Neutrophil (primary cell): ENCODE measurements at regions not wholly inside any gene's neighbourhood (a gene's known extent, or its start where the extent isn't known, plus 50 kb on each side); places are given as distances from the start of the nearest gene placed in this dataset.

Experiments used
- H3K27ac ChIP-seq: fragments of 200-600 bp; sonication (generic); 2 replicates; pipeline ENCODE4 v1.5.1; 2016; ENCODE audit warnings: mild to moderate bottlenecking, moderate library complexity
- H3K27me3 ChIP-seq: fragments of 200-600 bp; sonication (generic); 2 replicates; pipeline ENCODE4 v1.6.0; 2016; ENCODE audit warnings: mild to moderate bottlenecking
- H3K36me3 ChIP-seq: fragments of 200-600 bp; sonication (generic); 2 replicates; pipeline ENCODE4 v1.5.1; 2017
- H3K4me1 ChIP-seq, 2 experiments: fragments of 200-600 bp in 1 of 2; sonication (generic) in 1 of 2; 1 replicate in 1 of 2; 2 replicates in 1 of 2; pipeline versions ENCODE4 v1.5.1 to v1.6.1; 2013 to 2016; ENCODE audit warnings: low read depth in 1 of 2, low read length in 1 of 2, mild to moderate bottlenecking in 1 of 2, moderate library complexity in 1 of 2; ENCODE audit not compliant: control insufficient read depth in 1 of 2, insufficient read depth in 1 of 2
- H3K4me3 ChIP-seq, 2 experiments: fragments of 200-600 bp in 1 of 2; sonication (generic) in 1 of 2; 1 replicate in 1 of 2; 2 replicates in 1 of 2; pipeline ENCODE4 v1.5.1; 2013 to 2016; ENCODE audit warnings: low read depth in 1 of 2, low read length in 1 of 2, mild to moderate bottlenecking in 1 of 2, moderate library complexity in 1 of 2
- H3K9me3 ChIP-seq: fragments of 200-600 bp; sonication (generic); 2 replicates; pipeline ENCODE4 v1.5.1; 2016
- TF ChIP-seq, protein P1 (sequence below): fragments of 200-600 bp; sonication (generic); IDR thresholded peaks from 2 replicates; pipeline ENCODE4 v1.5.1; 2016; ENCODE audit warnings: antibody characterized with exemption

DNA sequence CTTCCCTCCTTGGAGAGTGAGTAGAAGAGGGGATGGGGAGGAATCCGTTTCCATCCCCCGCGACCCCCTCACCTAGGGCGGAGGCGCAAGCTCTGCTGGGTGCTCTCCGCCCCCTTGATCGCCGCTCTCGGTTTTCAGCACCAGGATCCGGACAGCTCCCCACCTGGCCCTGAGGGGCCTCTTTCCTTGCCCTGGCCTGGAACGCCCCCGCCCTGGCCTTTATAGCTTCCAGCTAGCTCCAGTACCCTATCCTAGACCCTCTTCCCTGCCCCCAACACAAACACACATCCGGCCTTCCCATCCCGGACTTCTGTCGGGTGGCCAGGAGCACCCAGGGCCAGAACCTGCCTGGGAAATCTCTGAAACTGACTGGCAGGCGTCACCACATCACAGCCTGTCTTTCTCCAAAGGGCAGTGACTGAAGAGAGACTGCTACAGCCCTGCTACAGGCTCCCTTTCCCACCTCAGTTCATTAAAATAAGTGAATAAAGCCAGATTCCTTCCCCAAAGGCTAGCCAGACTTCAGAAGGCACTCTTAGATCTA is 72.3 kb upstream of the LEP start:
- Histone ChIP-seq H3K36me3 (no peaks in the 10 kb centered on the region), H3K9me3 (no peaks in the 10 kb centered on the region), H3K27me3 (peaks cover 100% of the 10 kb centered on the region), H3K4me1 (peaks cover 17 to 23% of the 10 kb centered on the region in 2 experiments), H3K27ac (no peak overlapping the region), H3K4me3 (no peak overlapping the region)
- TF ChIP-seq, protein P1, sequence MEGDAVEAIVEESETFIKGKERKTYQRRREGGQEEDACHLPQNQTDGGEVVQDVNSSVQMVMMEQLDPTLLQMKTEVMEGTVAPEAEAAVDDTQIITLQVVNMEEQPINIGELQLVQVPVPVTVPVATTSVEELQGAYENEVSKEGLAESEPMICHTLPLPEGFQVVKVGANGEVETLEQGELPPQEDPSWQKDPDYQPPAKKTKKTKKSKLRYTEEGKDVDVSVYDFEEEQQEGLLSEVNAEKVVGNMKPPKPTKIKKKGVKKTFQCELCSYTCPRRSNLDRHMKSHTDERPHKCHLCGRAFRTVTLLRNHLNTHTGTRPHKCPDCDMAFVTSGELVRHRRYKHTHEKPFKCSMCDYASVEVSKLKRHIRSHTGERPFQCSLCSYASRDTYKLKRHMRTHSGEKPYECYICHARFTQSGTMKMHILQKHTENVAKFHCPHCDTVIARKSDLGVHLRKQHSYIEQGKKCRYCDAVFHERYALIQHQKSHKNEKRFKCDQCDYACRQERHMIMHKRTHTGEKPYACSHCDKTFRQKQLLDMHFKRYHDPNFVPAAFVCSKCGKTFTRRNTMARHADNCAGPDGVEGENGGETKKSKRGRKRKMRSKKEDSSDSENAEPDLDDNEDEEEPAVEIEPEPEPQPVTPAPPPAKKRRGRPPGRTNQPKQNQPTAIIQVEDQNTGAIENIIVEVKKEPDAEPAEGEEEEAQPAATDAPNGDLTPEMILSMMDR = no peak

DNA sequence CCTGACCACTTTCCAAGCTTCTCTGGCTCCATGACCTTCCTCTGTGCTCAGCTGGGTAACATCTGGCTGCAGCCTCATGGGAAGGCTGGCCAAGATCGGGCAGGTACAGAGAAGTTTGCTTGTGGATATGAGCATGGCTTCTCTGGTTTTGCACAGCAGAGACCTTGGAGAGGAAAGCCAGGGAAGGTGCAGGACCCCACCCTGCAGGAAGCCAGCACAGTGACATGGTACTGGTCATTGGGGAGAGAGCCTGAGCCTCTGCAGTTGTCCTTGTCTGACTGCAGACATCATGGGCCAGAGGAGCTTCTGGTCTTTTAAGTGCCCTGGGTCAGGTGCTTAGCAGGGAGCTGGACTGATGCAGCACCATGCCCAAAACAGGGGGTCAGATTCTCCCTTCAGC is 70.6 kb upstream of the LEP start:
- Histone ChIP-seq H3K4me3 (no peak overlapping the region), H3K27me3 (peaks cover 100% of the 10 kb centered on the region), H3K9me3 (no peaks in the 10 kb centered on the region), H3K36me3 (no peaks in the 10 kb centered on the region), H3K27ac (no peak overlapping the region), H3K4me1 (peaks cover 17 to 23% of the 10 kb centered on the region in 2 experiments)
- TF ChIP-seq, protein P1 = no peak

DNA sequence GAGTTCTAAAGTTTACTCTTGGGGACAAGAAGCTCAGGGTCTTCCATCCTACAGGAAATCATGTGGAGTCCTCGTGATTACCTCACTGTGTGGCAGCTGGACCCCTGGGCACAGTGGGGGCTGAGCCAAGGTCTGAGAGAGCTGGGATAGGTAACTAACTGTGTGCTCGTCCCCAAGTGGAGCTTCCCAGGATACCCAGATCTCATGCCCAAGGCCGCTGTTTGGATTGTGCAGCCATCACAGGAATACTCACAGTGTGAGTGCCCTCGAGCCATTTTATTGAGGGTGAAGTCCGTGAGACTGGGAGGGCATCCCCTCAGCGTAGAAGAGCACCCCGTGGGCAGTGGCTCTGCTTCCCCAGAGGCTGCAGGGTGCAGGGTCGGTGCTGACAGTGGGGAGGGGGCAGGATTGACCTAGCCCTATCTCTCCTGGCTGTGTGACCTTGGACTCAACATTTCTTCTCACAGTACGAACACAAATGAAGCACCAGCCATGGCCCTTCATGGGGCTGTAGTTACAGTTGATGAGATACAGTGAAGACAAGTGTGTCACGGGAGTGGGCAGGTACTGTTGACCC is 69.6 kb upstream of the LEP start:
- peaks cover 98% of the 10 kb centered on the region for H3K27me3 ChIP-seq
- TF ChIP-seq, protein P1 = no peak

DNA sequence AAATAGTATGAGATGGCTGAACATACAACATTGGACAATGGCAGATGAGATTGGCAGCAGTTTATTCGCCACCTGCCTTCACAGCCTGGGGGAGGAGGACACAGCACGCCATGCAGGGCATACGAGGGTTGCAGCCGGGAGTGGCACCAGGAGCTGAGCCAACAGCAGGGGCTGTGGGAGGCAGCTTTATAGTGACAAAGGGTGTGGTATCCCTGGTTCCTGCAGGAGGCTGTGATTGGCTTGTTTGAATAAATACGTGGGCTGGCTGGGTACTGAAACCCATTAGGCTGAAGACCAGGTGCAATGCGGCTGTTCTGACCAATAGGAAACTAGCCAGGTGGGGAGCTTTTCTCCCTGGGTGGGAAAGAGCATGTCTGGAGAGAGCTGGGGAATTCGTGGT is 68.9 kb upstream of the LEP start:
- Histone ChIP-seq H3K27me3 (peaks cover 98% of the 10 kb centered on the region), H3K27ac (no peak overlapping the region), H3K9me3 (no peaks in the 10 kb centered on the region), H3K36me3 (no peaks in the 10 kb centered on the region), H3K4me3 (no peak overlapping the region), H3K4me1 (peaks cover 11 to 14% of the 10 kb centered on the region in 2 experiments)
- TF ChIP-seq, protein P1 = no peak

More for the DNA sequence above, 69.6 kb upstream of the LEP start:
- H3K27ac ChIP-seq = no peak overlapping the region
- H3K9me3 ChIP-seq = no peaks in the 10 kb centered on the region
- H3K4me1 ChIP-seq = peaks cover 17 to 22% of the 10 kb centered on the region in 2 experiments
- no peaks in the 10 kb centered on the region for H3K36me3 ChIP-seq
- no peak overlapping the region for H3K4me3 ChIP-seq

DNA sequence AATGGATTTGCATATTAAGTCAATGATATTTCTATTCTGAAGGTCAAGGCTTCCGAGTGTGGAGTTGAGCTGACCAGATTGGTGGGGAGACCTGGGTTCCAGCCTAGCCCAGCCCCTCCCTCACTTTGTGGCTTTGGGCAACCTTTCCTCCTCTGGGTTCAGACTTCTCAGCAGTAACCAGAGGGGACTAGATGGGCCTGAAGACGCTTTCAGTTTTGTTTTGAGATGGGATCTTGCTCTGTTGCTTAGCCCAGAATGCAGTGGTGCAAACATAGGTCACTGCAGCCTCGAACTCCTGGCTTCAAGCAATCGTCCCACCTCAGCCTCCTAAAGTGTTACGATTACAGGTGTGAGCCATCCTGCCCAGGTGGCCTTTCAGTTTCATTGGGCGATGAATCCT is 68.1 kb upstream of the LEP start:
- TF ChIP-seq, protein P1 = no peak
- no peaks in the 10 kb centered on the region for H3K9me3 ChIP-seq
- no peaks in the 10 kb centered on the region for H3K36me3 ChIP-seq
- peaks cover 98% of the 10 kb centered on the region for H3K27me3 ChIP-seq
- peaks cover 5 to 6% of the 10 kb centered on the region in 2 experiments for H3K4me1 ChIP-seq
- no peak overlapping the region for H3K4me3 ChIP-seq
- H3K27ac ChIP-seq = no peak overlapping the region
